GM12878 (cell line): ENCODE measurements at regions not wholly inside any gene's neighbourhood (a gene's known extent, or its start where the extent isn't known, plus 50 kb on each side); places are given as distances from the start of the nearest gene placed in this dataset.

Experiments
- ATAC-seq: fragments of 200-7000 bp; cut with Tn5 transposase; 3 replicates; pipeline ENCODE4 v1.9.1; 2020; ENCODE audit warnings: mild to moderate bottlenecking, moderate library complexity
- BruUV-seq: library from RNA; stranded (reverse); fragments of 400-500 nt; replicated peaks from 2 replicates; lab custom pipeline; 2021; lab: Mats Ljungman, UMichigan
- CTCF ChIA-PET: fragments of 300-600 bp; sonication (Branson Sonifier 250); formaldehyde crosslinking; extraction: SDS; loops from one replicate; lab custom pipeline; 2021; ENCODE audit warnings: inconsistent platforms; lab: Yijun Ruan, JAX
- POLR2A ChIA-PET: fragments of 350-600 bp; formaldehyde crosslinking; extraction: SDS; loops from one replicate; lab custom pipeline; 2021; ENCODE audit warnings: inconsistent platforms; lab: Charles Lee
- RAD21 ChIA-PET: fragments of 300-600 bp; sonication (Branson Sonifier 250); formaldehyde crosslinking; loops from one replicate; lab custom pipeline; 2023; ENCODE audit warnings: antibody characterized with exemption; ENCODE audit not compliant: unreplicated experiment; lab: Charles Lee
- SMC1A ChIA-PET: fragments of 300-600 bp; sonication (Branson Sonifier 250); formaldehyde crosslinking; loops from one replicate; lab custom pipeline; 2023; ENCODE audit not compliant: unreplicated experiment, uncharacterized antibody; lab: Charles Lee
- DNase-seq: peaks from one replicate; pipeline ENCODE4 v3.0.0-alpha.2; 2011; ENCODE audit warnings: low read depth, low spot score
- FAIRE-seq: peaks from 3 replicates; lab custom pipeline; 2011; peaks lifted over from hg19 to GRCh38; lab: Jason Lieb, UNC
- H2AFZ ChIP-seq: 2 replicates; pipeline ENCODE4 v1.6.0; 2011; ENCODE audit warnings: low read depth, low read length, control low read depth; ENCODE audit not compliant: control insufficient read depth
- H3K27ac ChIP-seq: 2 replicates; pipeline ENCODE4 v1.5.1; 2011; ENCODE audit warnings: control low read depth; ENCODE audit not compliant: control insufficient read depth, insufficient read depth
- H3K27me3 ChIP-seq, 2 experiments: replicated peaks in 1 of 2; 2 replicates each; pipeline versions ENCODE4 v1.6.0 to v1.6.1; 2011; ENCODE audit warnings: low read length in 1 of 2; ENCODE audit not compliant: control insufficient read depth in 2 of 2, insufficient read depth in 2 of 2
- H3K36me3 ChIP-seq, 2 experiments: 2 replicates each; pipeline ENCODE4 v1.5.1; 2011; ENCODE audit warnings: low read length in 1 of 2; ENCODE audit not compliant: control insufficient read depth in 2 of 2, insufficient read depth in 2 of 2
- H3K4me1 ChIP-seq: 2 replicates; pipeline ENCODE4 v1.6.1; 2011; ENCODE audit warnings: mild to moderate bottlenecking, low read length, moderate library complexity, mixed read lengths; ENCODE audit not compliant: control insufficient read depth, insufficient read depth
- H3K4me2 ChIP-seq: 2 replicates; pipeline ENCODE4 v1.6.0; 2011; ENCODE audit warnings: control low read depth; ENCODE audit not compliant: control insufficient read depth, insufficient read depth
- H3K4me3 ChIP-seq: fragments of 200-600 bp; sonication (generic); 2 replicates; pipeline ENCODE4 v1.5.1; 2016
- H3K79me2 ChIP-seq: 2 replicates; pipeline ENCODE4 v1.6.0; 2011; ENCODE audit warnings: low read length; ENCODE audit not compliant: control insufficient read depth, insufficient read depth
- H3K9ac ChIP-seq: 2 replicates; pipeline ENCODE4 v1.8.0; 2011; ENCODE audit warnings: low read length, control low read depth, mixed read lengths; ENCODE audit not compliant: control insufficient read depth, insufficient read depth
- H3K9me3 ChIP-seq: replicated peaks from 3 replicates; pipeline ENCODE4 v1.5.1; 2011; ENCODE audit warnings: mild to moderate bottlenecking, low read length; ENCODE audit not compliant: control insufficient read depth, insufficient read depth
- H4K20me1 ChIP-seq: 2 replicates; pipeline ENCODE4 v1.6.0; 2011; ENCODE audit not compliant: control insufficient read depth, insufficient read depth
- BCL11A ChIP-seq: IDR thresholded peaks from 2 replicates; pipeline ENCODE4 v1.6.1; 2011; ENCODE audit warnings: low read depth, low read length
- FOXM1 ChIP-seq: IDR thresholded peaks from 2 replicates; pipeline ENCODE4 v1.6.1; 2012; ENCODE audit warnings: low read depth, mild to moderate bottlenecking, inconsistent platforms, low read length, moderate library complexity
- POU2F2 ChIP-seq: IDR thresholded peaks from 3 replicates; pipeline ENCODE4 v1.6.1; 2011; ENCODE audit warnings: low read depth, mild to moderate bottlenecking, low read length, borderline replicate concordance
- RCOR1 ChIP-seq: conservative IDR thresholded peaks from 2 replicates; pipeline ENCODE4 v1.6.1; 2012; ENCODE audit warnings: low read depth, low read length, improper control_type of control experiment
- SMC3 ChIP-seq: IDR thresholded peaks from 2 replicates; pipeline ENCODE4 v1.6.1; 2011; ENCODE audit warnings: low read length, improper control_type of control experiment, borderline replicate concordance
- YBX1 ChIP-seq: fragments of 450-650 bp; IDR thresholded peaks from 2 replicates; pipeline ENCODE4 v1.6.1; 2016; ENCODE audit warnings: antibody characterized with exemption
- ZBED1 ChIP-seq: IDR thresholded peaks from 2 replicates; pipeline ENCODE4 v1.6.1; 2016; ENCODE audit warnings: borderline replicate concordance
- ZNF217 ChIP-seq: fragments of 450-650 bp; IDR thresholded peaks from 2 replicates; pipeline ENCODE4 v1.6.1; 2017; ENCODE audit warnings: antibody characterized with exemption, mild to moderate bottlenecking
- ZZZ3 ChIP-seq: IDR thresholded peaks from 2 replicates; pipeline ENCODE4 v1.6.1; 2011; ENCODE audit warnings: low read depth; ENCODE audit not compliant: control insufficient read depth, insufficient read length
- WGBS: methylation state at CpG from one replicate; pipeline ENCODE4 v1.1.6; 2016; ENCODE audit warnings: low lambda C conversion rate; ENCODE audit not compliant: insufficient replicate concordance, insufficient coverage; ENCODE audit errors: missing lambda C conversion rate; 5-methylcytosine and 5-hydroxymethylcytosine counted together
- in situ Hi-C: fragments of 300-500 bp; cut with MboI; formaldehyde crosslinking; loops from 9 replicates; pipeline ENCODE4 v1.14.3; 2018; ENCODE audit warnings: mixed read lengths
- intact Hi-C: fragments of 100-400 bp; cut with micrococcal nuclease; formaldehyde crosslinking; loops from one replicate; pipeline ENCODE4 v1.14.2; 2022; ENCODE audit not compliant: unreplicated experiment
- TF ChIP-seq, protein P1 (sequence below): IDR thresholded peaks from 2 replicates; pipeline ENCODE4 v1.6.1; 2012; ENCODE audit warnings: low read depth, low read length, improper control_type of control experiment
- TF ChIP-seq, protein P2 (sequence below): IDR thresholded peaks from 2 replicates; pipeline ENCODE4 v1.6.1; 2011; ENCODE audit warnings: low read depth, low read length, improper control_type of control experiment, borderline replicate concordance
- TF ChIP-seq, protein P3 (sequence below): fragments of 450-650 bp; IDR thresholded peaks from 2 replicates; pipeline ENCODE4 v1.6.1; 2017; ENCODE audit warnings: mild to moderate bottlenecking, moderate library complexity
- TF ChIP-seq, protein P4 (sequence below): IDR thresholded peaks from 2 replicates; pipeline ENCODE4 v1.6.1; 2011; ENCODE audit warnings: borderline replicate concordance, low read depth, mild to moderate bottlenecking, moderate library complexity, low read length; ENCODE audit not compliant: insufficient read depth, poor library complexity, severe bottlenecking

GRCh38 chr1:99371413-99371812, 107.1 kb downstream of the PLPPR4 start:
- H4K20me1 ChIP-seq = no peaks in the 10 kb centered on the region
- H3K9me3 ChIP-seq = no peaks in the 10 kb centered on the region
- TF ChIP-seq FOXM1 (no peak), YBX1 (no peak), BCL11A (no peak), ZNF217 (no peak), RCOR1 (no peak), ZZZ3 (no peak), POU2F2 (no peak), SMC3 (no peak), ZBED1 (no peak)
- TF ChIP-seq, protein P1, sequence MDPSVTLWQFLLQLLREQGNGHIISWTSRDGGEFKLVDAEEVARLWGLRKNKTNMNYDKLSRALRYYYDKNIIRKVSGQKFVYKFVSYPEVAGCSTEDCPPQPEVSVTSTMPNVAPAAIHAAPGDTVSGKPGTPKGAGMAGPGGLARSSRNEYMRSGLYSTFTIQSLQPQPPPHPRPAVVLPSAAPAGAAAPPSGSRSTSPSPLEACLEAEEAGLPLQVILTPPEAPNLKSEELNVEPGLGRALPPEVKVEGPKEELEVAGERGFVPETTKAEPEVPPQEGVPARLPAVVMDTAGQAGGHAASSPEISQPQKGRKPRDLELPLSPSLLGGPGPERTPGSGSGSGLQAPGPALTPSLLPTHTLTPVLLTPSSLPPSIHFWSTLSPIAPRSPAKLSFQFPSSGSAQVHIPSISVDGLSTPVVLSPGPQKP = no peak
- TF ChIP-seq, protein P2, sequence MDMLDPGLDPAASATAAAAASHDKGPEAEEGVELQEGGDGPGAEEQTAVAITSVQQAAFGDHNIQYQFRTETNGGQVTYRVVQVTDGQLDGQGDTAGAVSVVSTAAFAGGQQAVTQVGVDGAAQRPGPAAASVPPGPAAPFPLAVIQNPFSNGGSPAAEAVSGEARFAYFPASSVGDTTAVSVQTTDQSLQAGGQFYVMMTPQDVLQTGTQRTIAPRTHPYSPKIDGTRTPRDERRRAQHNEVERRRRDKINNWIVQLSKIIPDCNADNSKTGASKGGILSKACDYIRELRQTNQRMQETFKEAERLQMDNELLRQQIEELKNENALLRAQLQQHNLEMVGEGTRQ = no peak
- TF ChIP-seq, protein P3, sequence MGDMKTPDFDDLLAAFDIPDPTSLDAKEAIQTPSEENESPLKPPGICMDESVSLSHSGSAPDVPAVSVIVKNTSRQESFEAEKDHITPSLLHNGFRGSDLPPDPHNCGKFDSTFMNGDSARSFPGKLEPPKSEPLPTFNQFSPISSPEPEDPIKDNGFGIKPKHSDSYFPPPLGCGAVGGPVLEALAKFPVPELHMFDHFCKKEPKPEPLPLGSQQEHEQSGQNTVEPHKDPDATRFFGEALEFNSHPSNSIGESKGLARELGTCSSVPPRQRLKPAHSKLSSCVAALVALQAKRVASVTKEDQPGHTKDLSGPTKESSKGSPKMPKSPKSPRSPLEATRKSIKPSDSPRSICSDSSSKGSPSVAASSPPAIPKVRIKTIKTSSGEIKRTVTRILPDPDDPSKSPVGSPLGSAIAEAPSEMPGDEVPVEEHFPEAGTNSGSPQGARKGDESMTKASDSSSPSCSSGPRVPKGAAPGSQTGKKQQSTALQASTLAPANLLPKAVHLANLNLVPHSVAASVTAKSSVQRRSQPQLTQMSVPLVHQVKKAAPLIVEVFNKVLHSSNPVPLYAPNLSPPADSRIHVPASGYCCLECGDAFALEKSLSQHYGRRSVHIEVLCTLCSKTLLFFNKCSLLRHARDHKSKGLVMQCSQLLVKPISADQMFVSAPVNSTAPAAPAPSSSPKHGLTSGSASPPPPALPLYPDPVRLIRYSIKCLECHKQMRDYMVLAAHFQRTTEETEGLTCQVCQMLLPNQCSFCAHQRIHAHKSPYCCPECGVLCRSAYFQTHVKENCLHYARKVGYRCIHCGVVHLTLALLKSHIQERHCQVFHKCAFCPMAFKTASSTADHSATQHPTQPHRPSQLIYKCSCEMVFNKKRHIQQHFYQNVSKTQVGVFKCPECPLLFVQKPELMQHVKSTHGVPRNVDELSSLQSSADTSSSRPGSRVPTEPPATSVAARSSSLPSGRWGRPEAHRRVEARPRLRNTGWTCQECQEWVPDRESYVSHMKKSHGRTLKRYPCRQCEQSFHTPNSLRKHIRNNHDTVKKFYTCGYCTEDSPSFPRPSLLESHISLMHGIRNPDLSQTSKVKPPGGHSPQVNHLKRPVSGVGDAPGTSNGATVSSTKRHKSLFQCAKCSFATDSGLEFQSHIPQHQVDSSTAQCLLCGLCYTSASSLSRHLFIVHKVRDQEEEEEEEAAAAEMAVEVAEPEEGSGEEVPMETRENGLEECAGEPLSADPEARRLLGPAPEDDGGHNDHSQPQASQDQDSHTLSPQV = no peak
- TF ChIP-seq, protein P4, sequence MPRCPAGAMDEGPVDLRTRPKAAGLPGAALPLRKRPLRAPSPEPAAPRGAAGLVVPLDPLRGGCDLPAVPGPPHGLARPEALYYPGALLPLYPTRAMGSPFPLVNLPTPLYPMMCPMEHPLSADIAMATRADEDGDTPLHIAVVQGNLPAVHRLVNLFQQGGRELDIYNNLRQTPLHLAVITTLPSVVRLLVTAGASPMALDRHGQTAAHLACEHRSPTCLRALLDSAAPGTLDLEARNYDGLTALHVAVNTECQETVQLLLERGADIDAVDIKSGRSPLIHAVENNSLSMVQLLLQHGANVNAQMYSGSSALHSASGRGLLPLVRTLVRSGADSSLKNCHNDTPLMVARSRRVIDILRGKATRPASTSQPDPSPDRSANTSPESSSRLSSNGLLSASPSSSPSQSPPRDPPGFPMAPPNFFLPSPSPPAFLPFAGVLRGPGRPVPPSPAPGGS = no peak
- BruUV-seq = no TSS peak
- no peak for ATAC-seq
- H3K4me3 ChIP-seq = no peak overlapping the region
- H3K27ac ChIP-seq = no peak overlapping the region
- WGBS = 6% methylated on average over 1 of the region's 1 CpG
- ChIA-PET POLR2A (no interaction called here), SMC1A (no interaction called here), CTCF (no interaction called here), RAD21 (no interaction called here)
- no peak overlapping the region for H2AFZ ChIP-seq
- no peaks in the 10 kb centered on the region for H3K4me1 ChIP-seq
- DNase-seq = no peak
- H3K27me3 ChIP-seq = no peaks in the 10 kb centered on the region
- in situ Hi-C loops (no loop called here), intact Hi-C loops (no loop called here)
- H3K9ac ChIP-seq = no peak overlapping the region
- H3K36me3 ChIP-seq = no peaks in the 10 kb centered on the region
- no peak overlapping the region for H3K4me2 ChIP-seq
- no peaks in the 10 kb centered on the region for H3K79me2 ChIP-seq
- no peak for FAIRE-seq
